Neural progenitor cell (in vitro differentiated cells): ENCODE measurements at regions not wholly inside any gene's neighbourhood (a gene's known extent, or its start where the extent isn't known, plus 50 kb on each side); places are given as distances from the start of the nearest gene placed in this dataset.
A peak's percentile ranks its signal among the peaks of the same experiment; 100 is the strongest.

Experiments used
- DNase-seq: peaks from one replicate; pipeline ENCODE4 v3.0.0-alpha.2; 2016; ENCODE audit warnings: low spot score
- H2AFZ ChIP-seq: fragments of 200-600 bp; sonication (generic); replicated peaks from 2 replicates; pipeline ENCODE4 v1.6.1; 2016; ENCODE audit warnings: antibody characterized with exemption
- H3F3A ChIP-seq: fragments of 200-600 bp; sonication (generic); 2 replicates; pipeline ENCODE4 v1.6.1; 2016; ENCODE audit warnings: antibody characterized with exemption, low read depth
- H3K27ac ChIP-seq: fragments of 200-600 bp; sonication (generic); 2 replicates; pipeline ENCODE4 v1.5.1; 2016; ENCODE audit warnings: mild to moderate bottlenecking
- H3K27me3 ChIP-seq: fragments of 200-600 bp; sonication (generic); 2 replicates; pipeline ENCODE4 v1.6.1; 2016; ENCODE audit warnings: mild to moderate bottlenecking, moderate library complexity
- H3K36me3 ChIP-seq: fragments of 200-600 bp; sonication (generic); 2 replicates; pipeline ENCODE4 v1.5.1; 2016
- H3K4me1 ChIP-seq: fragments of 200-600 bp; sonication (generic); 2 replicates; pipeline ENCODE4 v1.6.1; 2016; ENCODE audit warnings: mixed run types
- H3K4me2 ChIP-seq: fragments of 200-600 bp; sonication (generic); 2 replicates; pipeline ENCODE4 v1.6.1; 2016
- H3K4me3 ChIP-seq: fragments of 200-600 bp; sonication (generic); 2 replicates; pipeline ENCODE4 v1.5.1; 2016
- H3K79me2 ChIP-seq: fragments of 200-600 bp; sonication (generic); 2 replicates; pipeline ENCODE4 v1.6.1; 2016; ENCODE audit warnings: low read depth
- H3K9ac ChIP-seq: fragments of 200-600 bp; sonication (generic); 2 replicates; pipeline ENCODE4 v1.6.1; 2016
- H3K9me3 ChIP-seq: fragments of 200-600 bp; sonication (generic); 2 replicates; pipeline ENCODE4 v1.5.1; 2016; ENCODE audit warnings: low read depth
- H4K20me1 ChIP-seq: fragments of 200-600 bp; sonication (generic); 2 replicates; pipeline ENCODE4 v1.6.1; 2016; ENCODE audit warnings: low read depth
- H3K27ac Mint-ChIP-seq: 3 replicates; pipeline ENCODE4 v1.8.0; 2021; ENCODE audit warnings: mixed read lengths
- H3K27me3 Mint-ChIP-seq: 2 replicates; pipeline ENCODE4 v1.8.0; 2022; ENCODE audit warnings: low read depth, mild to moderate bottlenecking, inconsistent platforms, moderate library complexity, mixed read lengths; ENCODE audit not compliant: insufficient read depth
- H3K36me3 Mint-ChIP-seq: 3 replicates; pipeline ENCODE4 v1.8.0; 2021; ENCODE audit warnings: mixed read lengths
- H3K4me1 Mint-ChIP-seq: 3 replicates; pipeline ENCODE4 v1.8.0; 2021; ENCODE audit warnings: mixed read lengths
- H3K4me3 Mint-ChIP-seq: 3 replicates; pipeline ENCODE4 v1.8.0; 2021; ENCODE audit warnings: mild to moderate bottlenecking, moderate library complexity, mixed read lengths
- H3K9me3 Mint-ChIP-seq: 3 replicates; pipeline ENCODE4 v1.8.0; 2020; ENCODE audit warnings: mixed read lengths
- EZH2 ChIP-seq: fragments of 200-600 bp; sonication (generic); IDR thresholded peaks from 2 replicates; pipeline ENCODE4 v1.6.1; 2017; ENCODE audit warnings: antibody characterized with exemption, mild to moderate bottlenecking, moderate library complexity
- EZH2phosphoT487 ChIP-seq: fragments of 200-600 bp; sonication (generic); IDR thresholded peaks from 2 replicates; pipeline ENCODE4 v1.6.1; 2017; ENCODE audit warnings: antibody characterized with exemption
- TF ChIP-seq, protein P1 (sequence below): fragments of 200-600 bp; sonication (generic); IDR thresholded peaks from 2 replicates; pipeline ENCODE4 v1.5.1; 2017; ENCODE audit warnings: antibody characterized with exemption, mild to moderate bottlenecking

DNA sequence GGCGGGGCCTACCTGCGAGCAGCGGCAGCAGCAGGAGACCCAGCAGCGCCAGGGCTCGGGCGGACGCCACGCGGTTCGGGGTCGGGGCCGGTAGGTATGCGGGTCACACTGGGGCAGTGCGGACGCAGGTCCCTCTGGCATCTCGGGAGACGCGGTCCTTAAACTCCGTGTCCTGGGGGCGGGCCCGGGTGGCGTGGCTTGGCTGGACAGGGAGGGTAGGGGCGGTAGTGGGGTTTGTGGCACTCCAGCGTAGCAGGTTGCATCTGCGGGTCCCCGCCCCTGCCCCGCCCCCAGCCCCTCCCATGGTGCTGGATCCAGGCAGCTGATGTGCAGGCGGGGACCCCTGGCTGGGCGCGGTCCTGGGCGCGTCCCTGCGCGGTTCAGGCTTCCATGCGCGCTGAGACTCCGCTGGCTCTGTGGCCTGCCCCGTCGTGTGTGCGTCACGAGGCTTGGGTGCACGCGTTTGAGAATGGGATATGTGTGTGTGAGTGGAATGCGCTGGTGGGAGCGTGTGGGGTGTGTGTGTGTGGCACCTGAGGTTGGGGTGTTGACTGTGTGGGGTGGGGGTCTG, 96.1 kb downstream of the WTIP start:
- Mint-ChIP-seq H3K9me3 (peaks cover 4% of the 10 kb centered on the region), H3K4me3 (peak overlapping the region; percentile 67), H3K27me3 (peaks cover 11% of the 10 kb centered on the region), H3K27ac (no peak overlapping the region), H3K36me3 (no peaks in the 10 kb centered on the region), H3K4me1 (no peaks in the 10 kb centered on the region)
- H3K79me2 ChIP-seq: no peaks in the 10 kb centered on the region
- DNase-seq: peak; percentile 64
- H3F3A ChIP-seq: no peaks in the 10 kb centered on the region
- H4K20me1 ChIP-seq: no peaks in the 10 kb centered on the region
- H3K4me3 ChIP-seq: peak overlapping the region; percentile 47
- H3K9me3 ChIP-seq: no peaks in the 10 kb centered on the region
- no peak overlapping the region for H3K9ac ChIP-seq
- peaks cover 37% of the 10 kb centered on the region for H3K27me3 ChIP-seq
- peak; percentile 33 for TF ChIP-seq EZH2phosphoT487
- TF ChIP-seq, protein P1, sequence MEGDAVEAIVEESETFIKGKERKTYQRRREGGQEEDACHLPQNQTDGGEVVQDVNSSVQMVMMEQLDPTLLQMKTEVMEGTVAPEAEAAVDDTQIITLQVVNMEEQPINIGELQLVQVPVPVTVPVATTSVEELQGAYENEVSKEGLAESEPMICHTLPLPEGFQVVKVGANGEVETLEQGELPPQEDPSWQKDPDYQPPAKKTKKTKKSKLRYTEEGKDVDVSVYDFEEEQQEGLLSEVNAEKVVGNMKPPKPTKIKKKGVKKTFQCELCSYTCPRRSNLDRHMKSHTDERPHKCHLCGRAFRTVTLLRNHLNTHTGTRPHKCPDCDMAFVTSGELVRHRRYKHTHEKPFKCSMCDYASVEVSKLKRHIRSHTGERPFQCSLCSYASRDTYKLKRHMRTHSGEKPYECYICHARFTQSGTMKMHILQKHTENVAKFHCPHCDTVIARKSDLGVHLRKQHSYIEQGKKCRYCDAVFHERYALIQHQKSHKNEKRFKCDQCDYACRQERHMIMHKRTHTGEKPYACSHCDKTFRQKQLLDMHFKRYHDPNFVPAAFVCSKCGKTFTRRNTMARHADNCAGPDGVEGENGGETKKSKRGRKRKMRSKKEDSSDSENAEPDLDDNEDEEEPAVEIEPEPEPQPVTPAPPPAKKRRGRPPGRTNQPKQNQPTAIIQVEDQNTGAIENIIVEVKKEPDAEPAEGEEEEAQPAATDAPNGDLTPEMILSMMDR: no peak
- TF ChIP-seq EZH2: peak; percentile 49
- H3K4me2 ChIP-seq: peak overlapping the region; percentile 81
- H3K4me1 ChIP-seq: no peaks in the 10 kb centered on the region
- peak overlapping the region; percentile 82 for H2AFZ ChIP-seq
- H3K36me3 ChIP-seq: no peaks in the 10 kb centered on the region
- H3K27ac ChIP-seq: no peak overlapping the region

GRCh38 chr19:34577056-34577455, 95.5 kb downstream of the WTIP start:
- Histone ChIP-seq H3K4me1 (no peaks in the 10 kb centered on the region), H3K9ac (no peak overlapping the region), H3K9me3 (no peaks in the 10 kb centered on the region), H3K36me3 (no peaks in the 10 kb centered on the region), H3K4me2 (peak overlapping the region; percentile 81), H2AFZ (peak overlapping the region; percentile 82), H3K79me2 (no peaks in the 10 kb centered on the region), H3K27me3 (peaks cover 37% of the 10 kb centered on the region), H3K27ac (no peak overlapping the region), H3F3A (no peaks in the 10 kb centered on the region), H4K20me1 (no peaks in the 10 kb centered on the region), H3K4me3 (peak overlapping the region; percentile 47)
- Mint-ChIP-seq H3K4me3 (no peak overlapping the region), H3K36me3 (no peaks in the 10 kb centered on the region), H3K27me3 (peaks cover 11% of the 10 kb centered on the region), H3K4me1 (no peaks in the 10 kb centered on the region), H3K27ac (no peak overlapping the region), H3K9me3 (peaks cover 4% of the 10 kb centered on the region)
- no peak for DNase-seq
- TF ChIP-seq, protein P1: no peak
- TF ChIP-seq EZH2: no peak
- no peak for TF ChIP-seq EZH2phosphoT487

- H3K4me3 Mint-ChIP-seq: no peak overlapping the region
- H3K9me3 Mint-ChIP-seq: peaks cover 4% of the 10 kb centered on the region
- no peaks in the 10 kb centered on the region for H3K4me1 Mint-ChIP-seq
- Histone ChIP-seq H3F3A (no peaks in the 10 kb centered on the region), H3K27me3 (peaks cover 37% of the 10 kb centered on the region), H3K9ac (no peak overlapping the region), H3K36me3 (no peaks in the 10 kb centered on the region), H3K27ac (no peak overlapping the region), H4K20me1 (no peaks in the 10 kb centered on the region), H3K4me2 (no peak overlapping the region), H3K9me3 (no peaks in the 10 kb centered on the region), H2AFZ (no peak overlapping the region), H3K4me1 (no peaks in the 10 kb centered on the region), H3K79me2 (no peaks in the 10 kb centered on the region), H3K4me3 (no peak overlapping the region)
- DNase-seq: no peak
- H3K36me3 Mint-ChIP-seq: no peaks in the 10 kb centered on the region
- H3K27me3 Mint-ChIP-seq: peaks cover 11% of the 10 kb centered on the region
- no peak for TF ChIP-seq EZH2phosphoT487
- TF ChIP-seq, protein P1: no peak
- no peak for TF ChIP-seq EZH2
- peak overlapping the region; percentile 42 for H3K27ac Mint-ChIP-seq
Measured at GRCh38 chr19:34576292-34576691, 94.7 kb downstream of the WTIP start.
